Spinal cord (tissue), 9 donors: ENCODE measurements at regions not wholly inside any gene's neighbourhood (a gene's known extent, or its start where the extent isn't known, plus 50 kb on each side); places are given as distances from the start of the nearest gene placed in this dataset.
A peak's percentile ranks its signal among the peaks of the same experiment; 100 is the strongest.

Experiments used
- DNase-seq, 6 donors: peaks; one replicate each; pipeline versions ENCODE4 v3.0.0 to v3.0.0-alpha.2; 2013 to 2015; ENCODE audit warnings: low spot score in 6 of 6, low read depth in 4 of 6
- H3K27ac ChIP-seq: one replicate; pipeline ENCODE4 v1.5.1; 2013; ENCODE audit warnings: low read depth, low read length, control low read depth
- H3K27me3 ChIP-seq: one replicate; pipeline ENCODE4 v1.6.1; 2013; ENCODE audit warnings: low read length; ENCODE audit not compliant: control insufficient read depth, insufficient read depth
- H3K36me3 ChIP-seq: one replicate; pipeline ENCODE4 v1.6.1; 2013; ENCODE audit warnings: low read length; ENCODE audit not compliant: control insufficient read depth, insufficient read depth
- H3K4me1 ChIP-seq: one replicate; pipeline ENCODE4 v1.6.1; 2013; ENCODE audit warnings: low read length; ENCODE audit not compliant: control insufficient read depth, insufficient read depth
- H3K4me3 ChIP-seq: one replicate; pipeline ENCODE4 v1.5.1; 2013; ENCODE audit warnings: low read depth, low read length, control low read depth
- H3K9me3 ChIP-seq: one replicate; pipeline ENCODE4 v1.6.1; 2013; ENCODE audit warnings: low read length; ENCODE audit not compliant: control insufficient read depth, insufficient read depth
- WGBS: methylation state at CpG from one replicate; pipeline ENCODE4 v1.1.5; 2013; ENCODE audit warnings: missing lambda C conversion rate; ENCODE audit not compliant: insufficient coverage; 5-methylcytosine and 5-hydroxymethylcytosine counted together
- donor health status: healthy.

- 89% methylated on average over 24 of the region's 26 CpGs for whole genome bisulfite sequencing
- Histone ChIP-seq H3K9me3 (no peaks in the 10 kb centered on the region), H3K27ac (no peak overlapping the region), H3K27me3 (no peaks in the 10 kb centered on the region), H3K4me3 (no peak overlapping the region), H3K36me3 (no peaks in the 10 kb centered on the region), H3K4me1 (peaks cover 10% of the 10 kb centered on the region)
- DNase-seq, result no peak
Observed at GRCh38 chr9:134493461-134494272, 147.9 kb upstream of the COL5A1 start.

GRCh38 chr9:134494273-134494815, 147.3 kb upstream of the COL5A1 start:
- Histone ChIP-seq H3K27me3 (no peaks in the 10 kb centered on the region), H3K27ac (no peak overlapping the region), H3K36me3 (no peaks in the 10 kb centered on the region), H3K4me1 (peaks cover 5% of the 10 kb centered on the region), H3K9me3 (no peaks in the 10 kb centered on the region), H3K4me3 (no peak overlapping the region)
- WGBS, result 100% methylated on average over 5 of the region's 17 CpGs
- DNase-seq, result no peak

GRCh38 chr9:134494905-134495304, 146.7 kb upstream of the COL5A1 start:
- H3K36me3 ChIP-seq, result no peaks in the 10 kb centered on the region
- H3K27me3 ChIP-seq, result no peaks in the 10 kb centered on the region
- H3K4me1 ChIP-seq, result peaks cover 5% of the 10 kb centered on the region
- no peak overlapping the region for H3K4me3 ChIP-seq
- no peaks in the 10 kb centered on the region for H3K9me3 ChIP-seq
- no peak overlapping the region for H3K27ac ChIP-seq
- no peak for DNase-seq
- WGBS, result 88% methylated on average over 5 of the region's 11 CpGs

DNA sequence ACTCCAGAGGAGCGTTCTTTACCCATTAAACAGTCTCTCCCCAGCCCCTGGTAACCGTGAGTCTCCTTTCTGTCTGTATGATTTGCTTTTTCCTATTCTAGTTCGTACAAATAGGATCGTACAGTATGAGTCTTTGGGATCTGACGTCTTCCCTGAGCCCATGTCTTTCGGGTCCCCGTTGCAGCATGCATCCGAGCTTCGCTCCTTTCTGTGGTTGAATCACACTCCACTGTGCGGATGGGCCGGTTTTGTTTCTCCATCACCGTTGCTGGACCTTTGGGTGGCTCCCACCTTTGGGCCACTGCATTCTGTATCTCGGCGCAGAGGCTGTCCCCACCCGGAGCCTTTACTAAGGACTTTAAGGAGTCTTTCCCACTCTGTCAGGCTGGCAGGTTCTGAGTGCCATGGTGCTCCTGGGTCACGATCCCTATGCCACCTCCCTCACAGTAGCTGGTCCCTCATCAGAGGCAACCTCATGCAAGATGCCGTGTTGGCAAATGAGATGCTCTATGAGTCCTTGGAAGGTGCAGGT, 145.7 kb upstream of the COL5A1 start:
- no peak overlapping the region for H3K4me3 ChIP-seq
- H3K4me1 ChIP-seq, result peaks cover 6% of the 10 kb centered on the region
- peaks cover 4% of the 10 kb centered on the region for H3K27me3 ChIP-seq
- WGBS, result 96% methylated on average over 17 of the region's 17 CpGs
- no peaks in the 10 kb centered on the region for H3K36me3 ChIP-seq
- no peaks in the 10 kb centered on the region for H3K9me3 ChIP-seq
- H3K27ac ChIP-seq, result no peak overlapping the region
- no peak for DNase-seq

DNA sequence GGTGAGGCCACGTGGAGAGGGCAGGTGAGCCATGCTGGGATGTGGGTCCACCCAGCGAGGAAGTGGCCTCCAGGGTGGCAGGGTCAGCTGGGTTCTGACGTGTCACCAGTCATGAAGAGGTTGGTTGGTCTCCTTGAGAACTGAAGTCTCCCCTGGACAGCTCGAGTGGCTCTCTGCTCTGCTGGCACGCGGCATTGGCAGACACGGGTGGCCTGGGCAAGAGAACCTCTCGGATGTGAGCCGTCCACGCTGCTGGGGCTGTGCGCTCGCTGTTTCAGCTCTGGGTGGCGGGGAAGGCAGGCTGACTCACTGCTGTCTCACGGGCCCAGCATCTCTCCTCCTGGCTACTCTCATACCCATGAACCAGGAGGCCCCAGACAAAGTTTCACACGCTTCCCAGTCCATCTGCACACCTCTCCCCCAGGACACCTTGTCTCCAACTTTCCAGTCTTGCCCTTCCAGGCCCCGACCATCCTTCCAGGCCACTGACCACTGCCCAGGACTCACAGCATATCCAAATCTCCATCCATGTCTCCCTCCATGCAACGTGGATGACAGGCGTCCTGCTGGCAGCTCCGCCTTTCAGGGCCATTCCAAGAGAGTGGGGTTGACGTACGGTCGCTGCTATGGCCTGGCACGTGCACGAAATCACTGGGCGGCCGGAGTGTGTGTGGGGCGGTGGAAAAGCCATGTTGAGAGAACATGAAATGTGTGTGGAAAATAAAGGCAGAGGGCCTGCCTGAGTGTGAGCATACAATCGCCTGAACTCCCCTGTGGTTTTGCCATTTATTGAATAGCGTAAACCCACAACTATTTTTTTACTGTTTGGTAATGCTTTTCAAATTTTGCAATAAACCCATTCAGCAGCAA, 145.0 kb upstream of the COL5A1 start:
- 77% methylated on average over 25 of the region's 29 CpGs for WGBS
- no peak for DNase-seq
- no peaks in the 10 kb centered on the region for H3K36me3 ChIP-seq
- H3K27me3 ChIP-seq, result peaks cover 11% of the 10 kb centered on the region
- peaks cover 13% of the 10 kb centered on the region for H3K4me1 ChIP-seq
- no peak overlapping the region for H3K27ac ChIP-seq
- H3K9me3 ChIP-seq, result no peaks in the 10 kb centered on the region
- no peak overlapping the region for H3K4me3 ChIP-seq

DNA sequence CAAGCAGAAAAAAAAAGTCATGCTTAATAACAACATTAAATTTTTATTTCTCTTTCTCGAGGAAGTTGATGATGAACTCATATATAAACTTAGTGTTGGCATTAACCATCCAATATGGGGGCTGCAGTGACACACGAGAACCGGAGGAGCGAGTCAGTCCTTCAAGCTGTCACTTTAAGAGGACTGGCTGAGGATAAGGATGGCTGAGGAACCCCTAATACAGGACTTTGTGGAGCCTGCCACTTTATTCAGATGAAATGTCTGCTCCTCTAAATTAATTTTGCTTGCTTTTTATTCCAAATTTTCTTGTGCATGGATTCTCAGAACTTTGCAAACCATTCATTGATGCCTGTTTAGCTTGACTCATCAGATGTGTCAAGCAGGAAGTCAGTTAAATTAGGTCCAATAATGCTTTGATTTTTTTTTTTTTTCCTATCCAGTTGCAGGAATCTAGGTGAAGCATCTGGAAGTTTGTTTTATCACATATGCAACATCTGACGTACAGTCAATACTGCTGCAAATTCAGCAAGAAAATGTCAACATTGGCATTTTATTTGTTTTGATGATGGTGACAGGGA, 144.2 kb upstream of the COL5A1 start:
- peaks cover 19% of the 10 kb centered on the region for H3K27me3 ChIP-seq
- no peaks in the 10 kb centered on the region for H3K36me3 ChIP-seq
- H3K4me1 ChIP-seq, result peaks cover 16% of the 10 kb centered on the region
- H3K9me3 ChIP-seq, result no peaks in the 10 kb centered on the region
- DNase-seq, result no peak
- no peak overlapping the region for H3K4me3 ChIP-seq
- WGBS, result no CpG with 5 or more reads among the region's 5 CpGs
- H3K27ac ChIP-seq, result no peak overlapping the region

- Histone ChIP-seq H3K36me3 (no peaks in the 10 kb centered on the region), H3K27ac (no peak overlapping the region), H3K27me3 (peaks cover 28% of the 10 kb centered on the region)
Observed at GRCh38 chr9:134498814-134499166, 142.8 kb upstream of the COL5A1 start.

DNA sequence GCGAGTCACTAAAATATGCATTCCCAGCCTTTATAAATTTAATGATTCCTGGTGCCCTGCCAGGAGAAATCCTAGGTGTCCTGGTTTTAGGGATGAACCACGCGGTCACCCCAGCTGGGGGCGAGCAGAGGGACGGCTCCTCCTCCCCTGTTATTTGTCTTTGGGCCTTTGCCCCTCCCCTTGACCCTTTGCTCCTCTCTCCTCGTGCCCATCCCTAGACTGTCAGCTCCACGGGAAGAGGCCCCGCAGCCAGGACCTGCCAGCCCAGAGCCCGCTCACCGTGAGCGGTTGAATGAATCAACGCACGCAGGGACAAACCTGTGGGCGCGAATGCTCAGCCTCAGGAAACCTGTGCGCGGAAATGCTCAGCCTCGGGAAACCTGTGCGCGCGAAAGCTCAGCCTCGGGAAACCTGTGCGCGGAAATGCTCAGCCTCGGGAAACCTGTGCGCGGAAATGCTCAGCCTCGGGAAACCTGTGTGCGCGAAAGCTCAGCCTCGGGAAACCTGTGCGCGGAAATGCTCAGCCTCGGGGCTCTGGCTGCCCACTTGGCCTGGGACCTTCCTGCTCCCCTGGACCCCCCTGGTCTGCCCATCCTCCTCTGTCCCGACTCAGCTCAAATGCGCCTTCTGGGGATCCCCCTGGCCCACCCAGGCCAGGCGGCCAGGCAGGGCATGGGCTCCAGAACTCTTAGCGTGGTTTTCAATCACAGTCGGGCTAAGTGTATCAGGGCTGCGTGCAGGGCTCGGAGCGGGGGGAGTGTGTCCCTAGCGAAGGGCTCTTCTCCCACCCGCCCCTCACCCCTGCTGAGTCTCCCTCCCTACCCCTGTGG, 140.5 kb upstream of the COL5A1 start:
- Histone ChIP-seq H3K4me3 (no peak overlapping the region), H3K36me3 (no peaks in the 10 kb centered on the region), H3K9me3 (no peaks in the 10 kb centered on the region), H3K27ac (no peak overlapping the region), H3K27me3 (peaks cover 33% of the 10 kb centered on the region), H3K4me1 (peaks cover 12% of the 10 kb centered on the region)
- WGBS, result 6% methylated on average over 38 of the region's 44 CpGs
- DNase-seq, result peak in 2 of 6 donors; percentile 42 to 48

More at GRCh38 chr9:134498814-134499166, 142.8 kb upstream of the COL5A1 start:
- H3K4me3 ChIP-seq, result no peak overlapping the region
- DNase-seq, result no peak
- no peaks in the 10 kb centered on the region for H3K9me3 ChIP-seq
- peaks cover 12% of the 10 kb centered on the region for H3K4me1 ChIP-seq
- WGBS, result no CpG with 5 or more reads among the region's 1 CpG
